Nucleus accumbens (tissue), 56 donors: ENCODE measurements at regions not wholly inside any gene's neighbourhood (a gene's known extent, or its start where the extent isn't known, plus 50 kb on each side); places are given as distances from the start of the nearest gene placed in this dataset.

Source experiments
- DNase-seq, 56 donors: peaks; one replicate each; lab custom pipeline; 2025; lab: John Stamatoyannopoulos, UW

DNA sequence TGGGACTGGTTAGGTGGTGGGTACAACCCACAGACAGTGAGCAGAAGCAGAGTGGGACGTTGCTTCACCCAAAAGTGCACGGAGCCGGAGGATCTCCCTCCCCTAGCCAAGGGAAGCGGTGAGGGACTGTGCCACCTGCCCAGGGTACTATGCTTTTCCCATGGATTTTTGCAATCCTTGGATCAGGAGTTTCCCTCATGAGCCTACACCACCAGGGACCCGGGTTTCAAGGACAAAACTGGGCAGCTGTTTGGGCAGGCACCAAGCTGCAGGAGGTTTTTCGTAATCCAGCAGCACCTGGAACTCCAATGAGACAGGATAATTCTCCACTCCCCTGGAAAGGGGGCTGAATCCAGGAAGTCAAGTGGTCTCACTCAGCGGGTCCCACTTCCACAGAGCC is 209.1 kb upstream of the CXCL12 start:
- DNase-seq: no peak

DNA sequence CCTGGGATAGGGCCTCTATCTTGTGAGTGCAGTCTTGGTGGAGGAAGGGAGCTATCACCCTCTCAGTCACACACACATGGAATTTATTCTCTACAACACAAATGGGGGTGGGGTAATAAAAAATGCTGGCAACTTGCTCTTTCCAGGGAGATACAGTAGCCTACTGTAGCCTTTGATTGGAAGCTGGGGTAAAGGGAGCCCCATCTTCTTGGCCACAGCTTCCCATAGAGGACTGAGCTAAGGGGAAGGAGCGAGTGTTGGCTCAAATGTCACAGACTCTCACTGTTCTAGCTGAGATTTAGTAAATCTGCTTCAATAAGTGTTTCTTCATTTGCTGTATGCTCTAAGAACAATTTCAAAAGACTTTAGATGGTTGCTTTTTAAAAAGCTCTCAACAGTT is 222.2 kb upstream of the CXCL12 start:
- DNase-seq: no peak

DNA sequence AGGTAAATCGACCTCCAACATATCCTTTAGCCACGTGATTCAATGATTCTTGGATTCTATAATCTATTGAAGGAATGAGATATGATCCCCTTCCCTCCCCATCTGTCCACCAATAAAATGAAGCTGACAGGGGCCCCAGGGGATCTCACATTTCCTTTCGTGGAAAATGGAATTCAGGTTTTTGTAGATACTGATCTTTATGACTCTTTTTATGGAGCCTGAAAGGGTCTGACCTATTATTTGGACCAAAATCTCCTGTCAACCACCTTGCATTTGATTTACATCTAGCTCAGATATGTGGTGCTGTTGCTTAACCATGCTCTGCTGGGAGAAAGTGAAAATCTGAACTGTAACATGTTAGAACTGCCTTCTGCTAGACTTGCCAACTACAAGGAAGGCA is 234.0 kb upstream of the CXCL12 start:
- no peak for DNase-seq

DNA sequence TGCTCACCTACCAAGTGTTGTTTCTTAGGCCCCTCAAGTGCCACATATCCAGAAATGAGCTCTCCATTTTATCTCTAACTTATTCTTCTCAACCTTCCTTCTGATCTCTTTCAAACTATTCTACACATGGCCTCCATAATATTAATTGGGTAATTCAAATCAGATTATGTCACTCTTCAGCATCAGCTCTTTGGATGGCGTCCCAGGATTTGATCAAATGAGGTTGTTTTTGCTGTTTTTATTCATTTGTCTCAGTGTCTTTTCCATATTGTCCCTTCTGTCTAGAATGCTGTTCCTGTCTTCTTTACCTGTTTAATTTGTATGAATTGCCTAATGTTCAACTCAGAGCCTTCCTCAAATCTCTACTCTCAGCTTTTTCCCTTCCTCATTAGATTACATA is 234.6 kb upstream of the CXCL12 start:
- no peak for DNase-seq

DNA sequence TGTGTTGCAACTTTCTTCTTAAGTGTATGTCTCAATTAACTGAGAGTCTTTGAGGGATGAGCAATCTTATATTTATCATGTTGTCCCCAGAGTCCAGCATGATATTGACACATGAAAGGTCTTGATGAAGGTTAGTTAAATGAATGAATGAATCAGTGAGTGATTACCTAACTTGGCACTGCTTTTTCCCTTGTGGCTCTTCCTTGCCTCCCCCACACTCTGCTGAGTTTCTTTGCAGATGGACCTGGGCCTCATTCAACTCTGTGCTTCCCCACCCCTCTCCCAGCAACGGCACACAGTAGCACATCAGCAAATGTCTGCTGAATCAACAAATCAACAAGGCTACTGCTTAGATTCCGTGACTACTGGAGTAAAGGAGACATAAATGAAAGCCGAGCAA is 235.1 kb upstream of the CXCL12 start:
- DNase-seq: no peak

DNA sequence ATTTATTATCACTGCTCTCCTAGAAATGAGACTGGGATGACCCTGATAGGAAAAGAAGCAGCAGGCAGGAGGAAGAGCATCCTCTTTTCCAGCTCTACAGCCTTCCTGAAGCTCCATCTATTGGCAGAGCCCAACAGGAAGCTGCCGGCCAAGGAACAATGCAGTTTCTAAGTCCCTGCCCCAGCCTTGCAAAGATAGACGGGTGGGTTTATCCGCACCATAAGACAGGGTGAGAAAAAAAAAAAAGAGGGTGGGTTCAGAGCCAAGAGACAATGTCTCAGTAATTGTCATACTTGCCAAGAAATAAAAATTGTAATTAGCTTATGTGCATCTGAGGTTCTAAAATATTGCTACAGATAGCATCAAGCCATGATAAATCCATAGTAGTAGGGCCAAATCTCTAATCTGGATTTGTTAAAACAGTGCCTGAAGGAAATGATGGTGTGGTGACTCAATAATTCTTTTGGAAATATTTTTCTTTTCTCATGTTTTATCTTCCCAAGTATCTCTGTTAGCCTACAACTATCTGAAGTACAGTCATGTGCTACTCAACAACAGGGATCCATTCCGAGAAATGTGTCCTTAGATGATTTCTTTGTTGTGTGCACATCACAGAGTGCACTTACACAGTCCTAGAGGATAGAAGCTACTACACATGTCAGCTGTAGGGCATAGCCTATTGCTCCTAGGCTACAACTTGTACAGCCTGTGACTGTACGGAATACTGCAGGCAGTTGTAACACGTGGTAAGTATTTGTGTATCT is 242.9 kb upstream of the CXCL12 start:
- no peak for DNase-seq

DNA sequence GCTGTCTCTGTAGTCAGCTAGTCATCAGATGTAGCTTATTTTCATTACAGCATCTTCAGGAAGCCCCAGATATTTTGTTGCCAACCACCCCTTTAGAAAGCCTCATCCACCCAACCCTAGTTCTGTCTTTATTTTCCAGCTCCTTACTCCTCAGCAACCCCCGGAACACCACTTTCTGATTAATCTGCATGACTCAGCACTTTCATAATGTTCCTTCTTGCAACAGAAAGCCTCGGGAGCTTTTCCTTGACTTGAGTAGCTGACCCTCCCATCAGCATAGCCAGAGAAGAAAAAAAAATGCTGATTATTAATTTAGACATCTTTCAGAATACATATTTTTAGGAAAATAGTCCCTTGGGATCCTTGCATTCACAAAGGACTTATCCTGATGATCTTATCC is 244.0 kb upstream of the CXCL12 start:
- DNase-seq: no peak

DNA sequence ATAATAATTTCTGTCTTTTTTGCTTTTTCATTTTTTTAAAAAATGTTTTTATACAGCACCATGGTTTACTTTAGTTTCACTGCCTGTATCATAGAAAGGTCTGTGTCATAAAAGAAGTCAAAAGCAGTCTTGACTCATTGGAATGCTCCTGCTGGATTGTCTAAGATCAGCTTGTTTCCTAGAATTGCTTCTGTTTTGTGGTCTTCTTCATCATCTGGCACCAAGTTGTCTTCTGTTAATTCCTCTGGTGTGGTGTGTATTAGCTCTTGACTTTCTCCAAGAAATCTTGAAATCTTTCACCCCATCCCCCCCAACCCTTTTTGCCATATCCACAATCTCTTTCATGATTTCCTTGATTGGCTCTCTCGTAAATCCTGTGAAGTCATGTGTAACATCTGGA is 250.3 kb upstream of the CXCL12 start:
- no peak for DNase-seq

DNA sequence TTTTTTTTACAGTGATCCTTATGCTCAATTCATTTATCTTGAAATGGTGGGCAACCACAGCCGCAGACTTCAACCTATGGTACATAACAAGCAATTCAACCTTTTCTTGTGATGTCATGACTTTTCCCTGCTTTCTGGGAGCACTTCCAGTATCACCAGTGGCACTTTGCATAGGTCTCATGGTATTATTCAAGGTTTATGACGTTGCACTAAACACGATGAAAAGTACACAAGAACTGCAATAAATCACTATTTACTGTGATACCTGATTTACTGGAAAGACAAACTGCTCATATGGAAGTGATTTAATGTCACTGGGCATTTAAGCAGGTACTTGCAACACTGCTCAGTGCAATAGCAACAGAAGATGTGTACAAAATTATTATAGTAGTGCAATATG is 251.7 kb upstream of the CXCL12 start:
- DNase-seq: no peak

DNA sequence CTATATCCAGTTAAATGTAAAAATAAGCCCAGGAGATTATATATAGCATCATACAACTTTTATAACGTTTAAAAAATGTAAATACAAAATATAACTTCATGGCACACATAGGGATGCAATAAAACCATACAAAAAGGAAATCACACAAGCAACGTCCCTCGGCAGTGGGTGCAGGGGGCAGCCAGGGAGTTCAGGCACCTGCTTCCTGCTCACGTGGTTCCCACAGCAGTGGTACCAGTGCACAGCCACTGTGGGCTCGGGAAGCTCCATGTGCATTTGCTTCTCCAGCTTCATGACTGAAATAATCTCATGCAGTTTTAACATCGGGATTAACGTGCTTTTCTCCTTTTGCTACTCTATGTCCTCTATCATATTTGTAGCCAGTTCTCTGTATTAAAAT is 255.5 kb upstream of the CXCL12 start:
- no peak for DNase-seq

DNA sequence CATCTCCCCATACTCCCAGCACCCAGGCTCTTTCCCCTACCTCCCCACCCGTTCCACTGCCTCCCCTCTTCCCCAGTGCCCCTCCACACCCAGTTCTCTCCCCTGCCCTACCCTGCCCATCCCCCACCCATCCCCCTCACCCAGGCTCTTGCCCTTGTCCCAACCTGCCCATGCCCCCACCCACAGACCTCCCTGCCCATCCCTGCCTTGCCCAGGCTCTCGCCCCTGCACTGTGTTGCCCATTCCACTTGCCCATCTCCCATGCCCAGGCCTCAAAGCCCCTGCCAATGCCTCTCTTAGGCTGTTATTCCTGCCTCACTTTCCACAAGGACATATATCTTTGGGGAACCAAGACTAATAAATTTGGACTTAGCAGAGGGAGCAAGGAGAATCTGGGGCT is 262.6 kb upstream of the CXCL12 start:
- DNase-seq: no peak

DNA sequence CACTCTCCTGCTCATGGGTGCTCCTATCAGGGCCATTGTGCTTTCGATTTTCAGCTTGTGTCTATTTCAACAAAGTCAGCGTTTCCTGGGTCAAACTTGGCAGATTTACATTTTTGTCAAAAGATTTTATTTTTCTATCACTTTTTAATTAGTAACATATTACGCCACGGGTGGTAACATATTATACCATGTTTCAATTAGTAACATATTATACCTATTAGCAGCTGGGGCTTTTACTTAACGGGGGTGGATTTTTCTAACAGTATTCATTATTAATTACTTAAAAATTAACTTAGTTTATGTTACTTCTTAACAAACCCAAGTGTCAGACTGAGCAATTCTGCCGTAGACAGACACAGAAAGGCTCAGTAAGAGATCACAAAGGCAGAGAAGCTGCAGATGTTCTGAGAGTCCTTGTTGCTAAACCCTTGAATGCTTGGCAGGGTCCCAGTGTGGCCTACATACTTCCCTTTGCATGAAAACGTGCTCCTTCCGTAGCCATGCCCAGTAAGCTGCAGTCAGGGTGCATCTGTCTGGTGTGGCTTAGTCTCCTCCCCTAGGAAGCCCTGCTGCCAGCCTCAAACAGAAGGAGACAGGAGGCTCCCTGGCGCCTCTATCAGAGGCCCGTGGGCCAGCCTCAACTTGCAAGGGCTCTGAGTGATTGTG is 263.1 kb upstream of the CXCL12 start:
- DNase-seq: peak in 4 of 56 donors; percentile 10 to 34 (median 14)

DNA sequence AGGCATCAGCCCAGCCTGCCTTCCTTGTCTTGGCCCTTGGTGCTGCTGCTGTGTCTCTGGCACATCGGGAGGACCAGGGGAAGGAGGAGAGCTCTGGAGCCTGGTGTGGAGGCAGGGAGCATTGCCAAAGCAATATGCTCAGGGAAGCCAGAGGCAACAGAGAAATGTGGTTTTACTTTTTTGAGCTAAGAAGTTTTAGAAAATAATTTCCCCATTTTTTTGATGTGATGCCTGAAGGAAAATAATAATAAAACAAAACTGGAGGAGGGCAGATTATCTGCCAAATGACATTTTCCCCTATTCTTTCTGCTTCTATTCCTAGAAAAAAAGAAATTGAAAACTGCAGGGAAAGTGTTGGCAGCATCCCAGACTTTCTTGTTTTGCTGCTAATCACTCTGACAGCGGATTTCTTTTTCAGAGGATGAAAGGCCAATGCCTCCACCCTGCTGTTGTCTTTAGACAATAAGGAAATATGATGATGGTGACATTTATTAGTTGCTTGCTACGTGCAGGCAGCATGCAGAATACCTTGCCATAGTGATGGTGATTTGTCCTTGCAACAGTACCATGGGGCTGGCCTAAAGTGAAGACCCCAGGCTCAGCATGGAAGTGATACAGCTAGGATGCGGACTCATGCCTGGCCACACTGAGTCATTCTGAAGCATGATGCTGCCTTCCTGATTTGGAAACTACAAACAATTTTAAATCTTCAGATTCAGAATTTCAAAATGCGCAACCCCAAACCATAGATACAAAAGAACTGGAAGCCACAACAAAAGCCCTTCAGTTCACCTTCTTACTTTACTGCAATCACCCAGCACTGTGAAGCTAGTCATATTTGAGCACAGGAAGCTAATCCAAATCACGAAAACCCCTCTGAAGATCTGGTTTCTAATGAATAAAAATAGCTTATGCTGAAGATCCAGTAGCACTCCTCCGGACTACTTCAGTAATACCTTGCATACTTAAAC is 260.2 kb upstream of the TMEM72 start:
- peak in 10 of 56 donors; percentile 7 to 45 (median 20) for DNase-seq

DNA sequence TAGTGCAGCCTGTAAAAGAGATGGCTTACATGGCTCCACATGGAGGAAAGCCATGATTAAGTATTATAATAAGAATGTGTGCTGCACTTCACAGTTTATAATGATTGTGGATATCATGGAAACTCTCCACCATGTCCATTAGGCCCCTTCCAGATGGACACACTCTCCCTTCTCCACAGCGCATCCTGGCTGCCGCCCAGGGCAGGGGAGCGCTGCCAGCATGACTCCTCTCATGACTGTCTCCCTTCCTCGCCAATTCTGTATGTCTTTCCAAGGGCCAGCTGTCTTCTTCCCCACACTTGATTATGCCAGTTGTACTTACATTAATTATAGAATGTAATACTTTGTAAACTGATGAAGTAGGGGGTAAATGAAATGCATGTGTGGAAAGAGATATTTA is 259.3 kb upstream of the TMEM72 start:
- peak in 1 of 56 donors; percentile 22 for DNase-seq

DNA sequence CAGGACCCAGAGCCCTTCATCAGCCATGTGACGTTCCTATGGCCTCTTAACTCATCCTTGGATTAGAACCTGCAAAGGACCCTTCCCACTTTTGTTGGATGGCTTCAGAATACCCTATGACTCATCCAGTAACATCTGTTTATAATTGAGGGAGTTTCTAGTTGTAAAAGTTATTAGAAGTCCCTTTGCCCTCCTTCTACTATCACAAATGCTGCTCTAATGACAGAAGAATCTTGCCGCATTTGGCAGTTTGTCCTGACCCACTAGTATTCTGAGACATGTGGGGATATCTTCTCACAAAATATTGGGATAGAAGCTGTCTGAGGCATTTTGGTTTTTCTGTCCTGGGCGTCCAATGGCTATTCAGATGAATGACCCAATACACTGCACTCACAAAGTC is 251.8 kb upstream of the TMEM72 start:
- no peak for DNase-seq

DNA sequence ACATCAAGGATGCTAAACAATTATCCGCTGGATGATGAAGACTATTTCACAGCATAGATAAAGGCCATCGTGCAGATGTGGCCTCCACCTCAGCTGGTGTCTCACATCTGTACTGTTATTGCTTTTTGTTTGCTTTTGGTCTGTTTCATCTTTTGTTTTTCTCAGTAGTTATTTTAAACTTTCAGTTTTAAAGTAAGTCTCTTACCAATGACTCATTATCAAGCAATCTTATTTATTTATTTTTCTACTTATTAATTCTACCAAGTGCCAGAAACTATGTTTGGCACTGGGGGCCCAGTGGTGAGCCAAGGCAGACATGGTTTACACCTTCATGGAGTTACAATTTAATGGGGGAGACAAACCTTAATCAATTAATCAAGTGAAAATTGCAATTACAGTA is 250.9 kb upstream of the TMEM72 start:
- DNase-seq: no peak

DNA sequence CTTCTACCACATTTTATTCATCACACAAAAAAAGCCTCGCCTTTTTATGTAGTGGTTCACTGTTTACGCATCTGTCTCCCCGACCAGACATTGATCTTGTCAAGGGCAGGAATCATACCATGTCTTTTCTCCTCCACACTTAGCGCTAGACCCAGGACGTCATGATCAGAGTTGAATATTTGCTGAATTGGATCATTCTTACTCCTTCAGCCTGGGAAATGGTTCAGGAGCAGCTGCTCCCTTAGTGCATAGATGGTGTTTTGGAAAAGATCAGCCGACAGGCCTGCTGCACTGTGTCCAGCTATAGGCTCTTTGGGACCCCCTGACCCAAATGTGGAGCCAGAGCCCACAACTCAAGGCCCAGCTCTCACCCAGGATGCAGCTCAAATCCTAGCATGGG is 249.1 kb upstream of the TMEM72 start:
- no peak for DNase-seq

DNA sequence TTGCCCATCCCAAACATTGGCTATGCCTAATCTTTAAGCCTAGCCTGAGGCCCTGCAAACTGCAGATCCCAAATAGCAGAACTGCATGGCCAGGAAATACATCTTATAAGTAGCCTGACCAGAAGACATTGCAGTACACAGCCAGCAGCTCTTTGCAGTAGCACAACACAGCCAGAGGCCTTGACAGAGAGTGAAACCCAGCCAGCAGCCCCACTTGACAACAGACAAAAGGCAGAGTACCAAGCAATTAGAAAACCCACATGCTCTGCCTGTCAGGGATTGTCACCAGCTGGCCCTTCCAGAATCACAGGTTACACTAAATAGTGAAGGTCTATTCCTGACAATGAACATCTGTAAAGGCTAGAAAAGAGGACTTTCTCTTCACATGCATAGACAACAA is 242.8 kb upstream of the TMEM72 start:
- DNase-seq: no peak

DNA sequence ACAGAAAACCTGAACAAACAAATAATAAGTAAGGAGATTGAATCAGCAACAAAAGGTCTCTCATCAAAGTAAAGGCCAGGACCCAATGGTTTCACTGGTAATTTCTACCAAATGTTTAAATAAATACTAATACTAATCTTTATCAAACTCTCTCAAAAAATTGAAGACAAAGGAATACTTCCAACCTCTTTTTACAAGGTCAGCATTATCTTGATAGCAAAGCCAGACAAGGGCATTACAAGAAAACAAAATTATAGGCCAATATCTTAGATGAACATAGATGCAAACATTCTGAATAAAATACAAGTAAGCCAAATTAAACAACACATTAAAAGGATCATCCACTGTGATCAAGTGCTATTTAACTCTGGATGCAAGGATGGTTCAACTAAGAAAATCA is 239.8 kb upstream of the TMEM72 start:
- no peak for DNase-seq

DNA sequence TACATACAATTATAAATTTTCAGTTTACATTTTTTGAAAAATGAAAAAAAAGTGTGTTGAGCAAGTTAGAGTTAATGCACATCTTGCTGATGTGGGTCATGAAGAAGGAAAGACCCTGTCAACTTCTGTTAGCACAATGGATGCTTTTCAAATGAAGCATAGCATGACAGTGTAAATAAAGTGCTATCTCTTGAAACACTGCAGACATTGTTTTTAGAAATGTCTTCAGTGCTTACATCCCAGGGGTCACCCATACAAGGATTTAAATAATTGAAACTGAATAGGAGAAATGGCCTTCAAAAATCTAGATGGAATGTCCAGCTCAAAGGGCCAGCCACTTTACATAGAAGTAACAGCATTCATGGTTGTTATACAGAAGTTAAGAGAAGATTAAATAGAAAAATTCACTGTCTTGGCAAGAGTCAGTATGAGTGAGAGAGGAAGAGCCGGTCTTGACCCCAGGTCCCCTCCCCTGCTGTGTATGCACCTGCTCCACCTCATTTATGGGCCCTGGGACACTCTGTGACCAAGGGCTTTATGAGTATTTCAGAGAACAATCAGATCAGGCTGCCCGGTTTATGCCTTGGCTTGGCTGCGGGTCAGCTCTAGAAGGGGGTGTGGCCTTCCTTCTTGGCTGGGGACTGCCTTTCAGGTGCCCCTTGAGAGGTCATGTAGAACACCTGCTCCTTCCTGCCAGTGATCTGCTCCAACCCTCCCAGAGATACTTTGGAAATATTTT is 237.7 kb upstream of the TMEM72 start:
- no peak for DNase-seq
